ENCODE measurements at regions not wholly inside any gene's neighbourhood (a gene's known extent, or its start where the extent isn't known, plus 50 kb on each side); places are given as distances from the start of the nearest gene placed in this dataset.

DNA sequence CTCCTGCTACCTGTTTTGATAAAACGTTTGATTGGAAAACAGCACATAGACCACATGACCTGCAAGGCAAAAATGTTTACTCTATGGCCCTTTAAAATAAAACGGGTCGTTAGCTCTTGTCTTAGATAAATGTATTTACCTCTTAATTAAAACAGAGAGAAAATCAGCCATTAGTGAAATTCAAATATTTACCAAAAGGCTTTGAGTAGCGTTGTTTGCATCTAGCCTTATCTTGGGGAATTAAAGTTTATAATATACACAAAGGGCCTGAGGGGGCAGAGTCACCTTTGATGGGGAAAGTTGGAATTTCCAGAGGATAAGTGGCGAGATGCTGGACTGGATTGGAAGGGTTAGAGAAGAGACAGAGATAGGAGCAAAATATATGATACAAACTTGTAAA is 111.3 kb downstream of the FBXO4 start:
- H3K4me3 ChIP-seq (ENCODE audit: low read depth, low read length), result no peak overlapping the region
- DNase-seq (ENCODE audit: low read depth), result no peak
- TF ChIP-seq, protein P1, sequence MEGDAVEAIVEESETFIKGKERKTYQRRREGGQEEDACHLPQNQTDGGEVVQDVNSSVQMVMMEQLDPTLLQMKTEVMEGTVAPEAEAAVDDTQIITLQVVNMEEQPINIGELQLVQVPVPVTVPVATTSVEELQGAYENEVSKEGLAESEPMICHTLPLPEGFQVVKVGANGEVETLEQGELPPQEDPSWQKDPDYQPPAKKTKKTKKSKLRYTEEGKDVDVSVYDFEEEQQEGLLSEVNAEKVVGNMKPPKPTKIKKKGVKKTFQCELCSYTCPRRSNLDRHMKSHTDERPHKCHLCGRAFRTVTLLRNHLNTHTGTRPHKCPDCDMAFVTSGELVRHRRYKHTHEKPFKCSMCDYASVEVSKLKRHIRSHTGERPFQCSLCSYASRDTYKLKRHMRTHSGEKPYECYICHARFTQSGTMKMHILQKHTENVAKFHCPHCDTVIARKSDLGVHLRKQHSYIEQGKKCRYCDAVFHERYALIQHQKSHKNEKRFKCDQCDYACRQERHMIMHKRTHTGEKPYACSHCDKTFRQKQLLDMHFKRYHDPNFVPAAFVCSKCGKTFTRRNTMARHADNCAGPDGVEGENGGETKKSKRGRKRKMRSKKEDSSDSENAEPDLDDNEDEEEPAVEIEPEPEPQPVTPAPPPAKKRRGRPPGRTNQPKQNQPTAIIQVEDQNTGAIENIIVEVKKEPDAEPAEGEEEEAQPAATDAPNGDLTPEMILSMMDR (IDR thresholded peaks at IDR 0.05; ENCODE audit: insufficient read depth, low read depth, low read length, missing control alignments), result no peak

DNA sequence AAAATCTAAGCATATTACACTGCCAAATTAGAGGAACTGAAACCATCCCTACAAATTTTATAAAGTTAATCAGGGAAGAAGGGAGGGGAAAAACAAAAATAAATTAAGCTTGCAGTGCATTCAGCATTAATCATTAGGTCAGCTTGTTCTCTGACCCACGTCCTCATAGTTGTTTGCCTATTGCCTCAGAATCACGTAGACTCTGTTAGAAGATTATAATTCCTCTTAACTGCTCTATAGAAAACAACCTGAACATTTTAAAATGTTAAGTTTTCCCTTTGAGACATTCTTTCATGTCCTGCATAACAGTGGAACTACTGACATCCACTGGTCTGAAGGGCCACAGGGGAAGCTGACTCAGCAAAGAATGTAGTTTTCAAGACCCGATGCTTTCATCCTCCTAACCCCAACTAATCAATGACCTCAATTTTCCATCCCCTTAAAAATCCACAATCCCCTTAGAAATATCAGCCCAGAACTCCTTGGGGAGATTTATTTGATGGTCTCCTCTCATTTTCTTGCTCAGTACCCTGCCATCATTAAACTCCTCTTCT is 112.4 kb downstream of the FBXO4 start:
- TF ChIP-seq, protein P1 (IDR thresholded peaks at IDR 0.05; ENCODE audit: insufficient read depth, low read depth, low read length, missing control alignments), result no peak
- no peak overlapping the region for H3K4me3 ChIP-seq (ENCODE audit: low read depth, low read length)
- no peak for DNase-seq (ENCODE audit: low read depth)

DNA sequence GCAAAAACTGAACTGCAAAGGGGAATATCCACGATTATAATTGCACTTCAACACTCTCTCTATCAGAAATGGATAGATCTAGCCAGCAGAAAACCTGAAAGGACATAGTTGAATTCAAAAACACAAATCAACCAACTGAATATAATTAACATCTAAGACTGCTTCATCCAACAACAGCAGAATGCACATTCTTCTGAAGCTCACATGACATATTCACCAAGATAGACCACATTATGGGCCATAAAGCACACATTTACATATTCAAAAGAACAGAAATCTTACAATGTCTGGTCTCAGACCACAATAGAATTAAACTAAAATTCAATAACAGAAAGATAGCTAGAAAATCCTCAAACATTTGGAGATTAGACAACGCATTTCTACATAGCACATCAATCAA is 118.3 kb downstream of the FBXO4 start:
- no peak overlapping the region for H3K4me3 ChIP-seq (ENCODE audit: low read depth, low read length)
- DNase-seq (ENCODE audit: low read depth), result no peak
- TF ChIP-seq, protein P1 (IDR thresholded peaks at IDR 0.05; ENCODE audit: insufficient read depth, low read depth, low read length, missing control alignments), result no peak

DNA sequence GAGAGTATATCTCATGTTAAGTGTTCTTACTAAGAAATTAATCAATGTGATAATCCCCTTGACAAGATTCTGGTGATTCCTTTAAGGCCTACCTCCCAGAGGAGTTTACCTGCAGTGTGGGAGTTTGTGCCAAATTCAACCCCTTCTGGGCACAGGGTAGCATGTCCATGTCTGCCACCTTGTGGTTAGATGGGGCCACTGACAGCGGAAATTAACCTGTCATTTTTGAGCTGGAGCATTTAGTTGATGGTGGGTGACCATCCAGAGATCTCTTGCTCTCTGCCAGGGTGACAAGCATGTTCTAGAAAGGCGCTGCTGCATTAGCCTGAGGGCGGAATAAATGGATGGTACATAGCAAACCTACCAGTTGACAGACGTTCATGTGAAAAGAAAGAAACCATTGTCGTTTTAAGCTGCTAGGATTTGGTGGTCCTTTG is 132.2 kb downstream of the FBXO4 start:
- TF ChIP-seq, protein P1 (IDR thresholded peaks at IDR 0.05; ENCODE audit: insufficient read depth, low read depth, low read length, missing control alignments), result peak; percentile 78
- no peak overlapping the region for H3K4me3 ChIP-seq (ENCODE audit: low read depth, low read length)
- DNase-seq (ENCODE audit: low read depth), result peak; percentile 72

DNA sequence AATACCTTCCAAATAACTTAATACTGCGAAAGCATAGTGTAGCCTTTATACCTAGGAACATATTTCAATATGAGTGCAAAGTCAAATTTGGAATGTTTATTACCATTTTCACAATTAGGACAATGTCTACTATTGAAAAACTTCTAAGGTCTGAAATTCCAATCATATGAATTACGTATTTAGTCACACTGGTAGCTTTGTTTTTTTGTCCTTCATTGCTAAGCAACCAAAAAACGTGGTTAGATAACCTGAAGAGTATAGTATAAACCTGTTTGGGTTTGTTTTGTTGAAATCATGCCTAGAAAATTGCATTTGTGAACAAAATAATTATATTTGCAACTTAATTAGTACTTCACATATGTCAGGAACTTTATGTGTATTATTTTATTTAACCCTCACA is 134.2 kb downstream of the FBXO4 start:
- TF ChIP-seq, protein P1 (IDR thresholded peaks at IDR 0.05; ENCODE audit: insufficient read depth, low read depth, low read length, missing control alignments), result no peak
- no peak for DNase-seq (ENCODE audit: low read depth)
- no peak overlapping the region for H3K4me3 ChIP-seq (ENCODE audit: low read depth, low read length)

DNA sequence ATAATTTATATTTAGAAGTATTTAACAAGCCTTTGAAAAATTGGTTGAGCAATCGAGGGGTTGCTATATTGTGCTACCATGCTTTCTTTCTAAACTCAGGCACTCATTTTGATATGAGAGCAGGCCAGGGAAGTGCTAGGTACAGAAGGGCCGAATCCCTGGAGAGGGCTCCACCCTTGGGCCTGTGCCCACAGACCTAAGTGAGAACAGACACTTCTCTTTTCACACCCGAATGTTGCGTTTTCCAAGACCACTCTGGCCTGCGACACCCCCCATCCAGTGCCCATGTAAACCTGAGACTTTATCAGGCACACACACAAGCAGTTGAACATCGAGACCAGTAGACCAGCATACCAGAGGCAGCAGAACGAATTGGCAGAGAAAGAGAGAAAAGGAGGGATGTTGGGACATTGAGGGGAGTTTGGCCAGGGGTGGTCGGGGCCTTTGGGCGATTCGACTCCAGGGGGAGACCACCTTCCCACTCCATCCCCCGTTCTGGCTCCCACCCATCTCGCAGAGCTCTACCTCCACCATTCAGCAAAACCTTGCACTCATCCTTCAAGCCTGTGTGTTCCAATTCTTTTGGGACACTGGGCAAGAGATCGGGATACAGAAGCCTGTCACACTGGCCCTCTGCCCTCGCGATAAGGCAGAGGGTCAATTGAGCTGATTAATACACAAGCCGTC is 134.8 kb downstream of the FBXO4 start:
- TF ChIP-seq, protein P1 (IDR thresholded peaks at IDR 0.05; ENCODE audit: insufficient read depth, low read depth, low read length, missing control alignments), result no peak
- H3K4me3 ChIP-seq (ENCODE audit: low read depth, low read length), result no peak overlapping the region

DNA sequence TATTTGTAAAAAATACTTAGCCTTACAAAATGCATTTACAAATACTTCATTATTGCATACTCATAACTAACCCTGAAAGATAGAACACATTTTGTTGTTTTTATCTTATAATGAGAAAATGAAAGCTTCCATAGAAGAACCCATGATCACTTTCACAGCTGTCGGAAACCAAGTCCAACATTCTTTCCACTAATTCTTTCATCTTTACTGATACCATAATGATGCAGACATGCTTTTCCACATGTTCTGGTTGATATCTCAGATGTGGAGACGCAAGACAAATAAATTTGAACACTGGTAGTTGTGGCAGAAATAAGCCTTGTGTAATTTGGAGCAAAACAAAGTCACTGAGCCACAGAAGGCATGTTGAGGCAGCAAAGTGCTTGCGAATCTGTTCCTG is 136.0 kb downstream of the FBXO4 start:
- TF ChIP-seq, protein P1 (IDR thresholded peaks at IDR 0.05; ENCODE audit: insufficient read depth, low read depth, low read length, missing control alignments), result no peak
- H3K4me3 ChIP-seq (ENCODE audit: low read depth, low read length), result no peak overlapping the region

More for the DNA sequence above, 134.8 kb downstream of the FBXO4 start:
- DNase-seq (ENCODE audit: low read depth), result no peak

More for the DNA sequence above, 136.0 kb downstream of the FBXO4 start:
- DNase-seq (ENCODE audit: low read depth), result no peak

All from GM12865 (cell line).